ENCODE measurements at regions not wholly inside any gene's neighbourhood (a gene's known extent, or its start where the extent isn't known, plus 50 kb on each side); places are given as distances from the start of the nearest gene placed in this dataset.

- H3K4me3 ChIP-seq (ENCODE audit: control insufficient read depth, low read depth, low read length), result no peak overlapping the region
- TF ChIP-seq, protein P1, sequence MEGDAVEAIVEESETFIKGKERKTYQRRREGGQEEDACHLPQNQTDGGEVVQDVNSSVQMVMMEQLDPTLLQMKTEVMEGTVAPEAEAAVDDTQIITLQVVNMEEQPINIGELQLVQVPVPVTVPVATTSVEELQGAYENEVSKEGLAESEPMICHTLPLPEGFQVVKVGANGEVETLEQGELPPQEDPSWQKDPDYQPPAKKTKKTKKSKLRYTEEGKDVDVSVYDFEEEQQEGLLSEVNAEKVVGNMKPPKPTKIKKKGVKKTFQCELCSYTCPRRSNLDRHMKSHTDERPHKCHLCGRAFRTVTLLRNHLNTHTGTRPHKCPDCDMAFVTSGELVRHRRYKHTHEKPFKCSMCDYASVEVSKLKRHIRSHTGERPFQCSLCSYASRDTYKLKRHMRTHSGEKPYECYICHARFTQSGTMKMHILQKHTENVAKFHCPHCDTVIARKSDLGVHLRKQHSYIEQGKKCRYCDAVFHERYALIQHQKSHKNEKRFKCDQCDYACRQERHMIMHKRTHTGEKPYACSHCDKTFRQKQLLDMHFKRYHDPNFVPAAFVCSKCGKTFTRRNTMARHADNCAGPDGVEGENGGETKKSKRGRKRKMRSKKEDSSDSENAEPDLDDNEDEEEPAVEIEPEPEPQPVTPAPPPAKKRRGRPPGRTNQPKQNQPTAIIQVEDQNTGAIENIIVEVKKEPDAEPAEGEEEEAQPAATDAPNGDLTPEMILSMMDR (conservative IDR thresholded peaks at IDR 0.05; ENCODE audit: control insufficient read depth, insufficient read depth, low read depth, low read length), result no peak
- peak; percentile 82 for DNase-seq (ENCODE audit: low read depth)
Observed at GRCh38 chr4:175339100-175339707, 421.0 kb downstream of the ADAM29 start.

DNA sequence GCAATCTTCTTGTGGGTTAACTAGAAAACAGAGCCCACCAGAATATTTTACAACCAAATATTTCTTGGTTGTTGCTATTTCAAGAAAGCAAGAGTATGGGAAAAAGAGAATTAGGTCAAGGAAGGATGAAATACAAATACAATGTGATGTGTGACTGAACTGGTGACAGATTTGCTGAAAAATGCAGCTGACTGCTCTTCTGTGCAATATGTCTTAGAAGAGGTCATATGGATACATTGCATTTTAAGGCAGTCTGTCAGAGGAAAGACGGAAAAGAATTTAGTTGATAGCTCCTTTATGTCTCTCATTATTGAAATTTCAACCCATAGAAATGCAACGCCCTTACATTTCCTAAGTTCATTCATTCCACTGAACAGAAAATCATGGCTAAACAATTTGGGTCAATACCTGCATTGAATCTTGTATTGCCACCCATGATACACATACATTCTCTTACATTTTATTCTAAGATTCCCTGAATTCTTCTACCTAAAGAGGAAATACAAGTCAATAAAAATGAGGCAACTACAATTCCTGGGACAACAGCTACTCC lies 423.1 kb downstream of the ADAM29 start:
- no peak for DNase-seq (ENCODE audit: low read depth)
- H3K4me3 ChIP-seq (ENCODE audit: control insufficient read depth, low read depth, low read length), result no peak overlapping the region
- TF ChIP-seq, protein P1 (conservative IDR thresholded peaks at IDR 0.05; ENCODE audit: control insufficient read depth, insufficient read depth, low read depth, low read length), result no peak

- TF ChIP-seq, protein P1 (conservative IDR thresholded peaks at IDR 0.05; ENCODE audit: control insufficient read depth, insufficient read depth, low read depth, low read length), result no peak
- DNase-seq (ENCODE audit: low read depth), result peak; percentile 37
- H3K4me3 ChIP-seq (ENCODE audit: control insufficient read depth, low read depth, low read length), result no peak overlapping the region
Observed at GRCh38 chr4:175346376-175346775, 428.2 kb downstream of the ADAM29 start.

DNA sequence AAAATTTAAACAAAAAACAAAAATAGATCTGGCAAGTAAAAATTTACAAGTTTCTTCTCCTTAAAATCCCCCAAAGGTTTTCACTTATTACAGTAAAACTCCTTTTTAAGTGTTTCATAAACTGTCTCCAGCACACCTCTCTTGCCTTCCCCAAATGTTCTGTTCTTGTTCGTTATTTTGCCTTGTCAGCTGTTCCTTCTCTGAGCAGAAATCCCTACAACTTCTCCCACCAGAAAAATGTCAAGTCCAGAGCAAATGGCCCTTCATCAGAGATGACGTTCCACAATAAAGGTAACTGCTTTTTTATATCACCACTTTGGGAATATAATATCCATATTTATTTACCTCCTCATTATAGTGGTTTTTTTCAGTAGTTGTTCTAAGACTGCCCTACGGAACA lies 432.1 kb downstream of the ADAM29 start:
- TF ChIP-seq, protein P1 (conservative IDR thresholded peaks at IDR 0.05; ENCODE audit: control insufficient read depth, insufficient read depth, low read depth, low read length), result no peak
- no peak overlapping the region for H3K4me3 ChIP-seq (ENCODE audit: control insufficient read depth, low read depth, low read length)

DNA sequence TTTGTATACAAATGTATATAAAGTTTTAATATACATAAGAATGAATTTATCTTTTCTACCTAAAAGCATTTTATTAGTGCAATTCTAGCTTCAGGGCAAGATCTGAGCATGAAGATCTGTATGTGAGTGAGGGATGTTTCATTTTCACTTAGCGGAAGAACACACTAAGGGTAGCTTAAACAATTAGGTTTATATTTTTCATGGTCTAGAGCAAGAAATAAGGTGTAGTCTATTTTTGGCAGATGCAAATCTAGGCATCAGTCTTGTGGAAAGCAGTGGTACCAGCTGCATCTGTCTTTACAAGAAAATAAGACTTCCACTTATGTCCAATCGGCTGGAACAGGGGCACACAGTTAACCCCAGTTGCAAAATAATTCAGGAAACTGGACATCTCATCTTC lies 433.3 kb downstream of the ADAM29 start:
- TF ChIP-seq, protein P1 (conservative IDR thresholded peaks at IDR 0.05; ENCODE audit: control insufficient read depth, insufficient read depth, low read depth, low read length), result no peak
- DNase-seq (ENCODE audit: low read depth), result no peak
- no peak overlapping the region for H3K4me3 ChIP-seq (ENCODE audit: control insufficient read depth, low read depth, low read length)

More for the DNA sequence above, 432.1 kb downstream of the ADAM29 start:
- no peak for DNase-seq (ENCODE audit: low read depth)

DNA sequence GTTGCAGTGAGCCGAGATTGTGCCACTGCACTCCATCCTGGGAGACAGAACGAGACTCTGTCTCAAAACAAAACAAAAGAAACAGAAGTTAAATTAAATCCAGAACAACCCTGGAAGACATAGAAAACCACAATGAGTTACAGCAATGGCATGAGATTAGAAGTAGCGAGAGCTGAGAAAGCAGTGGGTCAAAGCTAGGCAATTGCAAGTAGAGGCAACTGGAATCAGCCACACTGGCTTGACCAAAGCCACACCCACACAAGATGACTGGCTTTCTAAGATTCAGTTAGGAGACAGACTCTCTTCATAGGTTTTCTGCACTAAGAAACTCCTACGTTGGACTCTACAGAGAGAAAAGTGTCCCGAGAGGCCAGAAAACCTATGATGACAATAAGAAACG lies 443.0 kb downstream of the GPM6A start:
- DNase-seq (ENCODE audit: low read depth), result peak; percentile 87
- TF ChIP-seq, protein P1 (conservative IDR thresholded peaks at IDR 0.05; ENCODE audit: control insufficient read depth, insufficient read depth, low read depth, low read length), result no peak
- H3K4me3 ChIP-seq (ENCODE audit: control insufficient read depth, low read depth, low read length), result no peak overlapping the region

Measured in fibroblast of mammary gland (primary cell).